DOHH2 (cell line): ENCODE measurements at regions not wholly inside any gene's neighbourhood (a gene's known extent, or its start where the extent isn't known, plus 50 kb on each side); places are given as distances from the start of the nearest gene placed in this dataset.

ENCODE experiments used
- H3F3A ChIP-seq: fragments of 200-600 bp; sonication (generic), shearing (Covaris generic); 2 replicates; pipeline ENCODE4 v1.6.0; 2016; ENCODE audit warnings: antibody characterized with exemption, mild to moderate bottlenecking; ENCODE audit not compliant: control insufficient read depth, insufficient read depth
- H3K27ac ChIP-seq: fragments of 200-600 bp; sonication (generic); 2 replicates; pipeline ENCODE4 v1.5.1; 2014; ENCODE audit warnings: low read depth, mild to moderate bottlenecking, low read length, moderate library complexity
- H3K27me3 ChIP-seq: fragments of 200-600 bp; sonication (generic); 2 replicates; pipeline ENCODE4 v1.6.1; 2014; ENCODE audit warnings: mild to moderate bottlenecking, low read length, mixed read lengths; ENCODE audit not compliant: control insufficient read depth
- H3K36me3 ChIP-seq: fragments of 200-600 bp; sonication (generic); 2 replicates; pipeline ENCODE4 v1.6.1; 2014; ENCODE audit warnings: mild to moderate bottlenecking, low read length, moderate library complexity, mixed read lengths; ENCODE audit not compliant: control insufficient read depth
- H3K4me1 ChIP-seq: fragments of 200-600 bp; sonication (generic); 2 replicates; pipeline ENCODE4 v1.6.1; 2014; ENCODE audit warnings: mild to moderate bottlenecking, low read length, mixed read lengths; ENCODE audit not compliant: control insufficient read depth
- H3K4me2 ChIP-seq: fragments of 200-600 bp; sonication (generic); 2 replicates; pipeline ENCODE4 v1.6.0; 2014; ENCODE audit warnings: mild to moderate bottlenecking, low read length, moderate library complexity
- H3K4me3 ChIP-seq: fragments of 200-600 bp; sonication (generic); 2 replicates; pipeline ENCODE4 v1.5.1; 2014; ENCODE audit warnings: mild to moderate bottlenecking, low read length, mixed read lengths
- H3K79me2 ChIP-seq: fragments of 200-600 bp; sonication (generic); 2 replicates; pipeline ENCODE4 v1.6.1; 2014; ENCODE audit warnings: mild to moderate bottlenecking, low read length, mixed read lengths; ENCODE audit not compliant: control insufficient read depth
- H3K9me2 ChIP-seq: fragments of 200-600 bp; sonication (generic); replicated peaks from 2 replicates; pipeline ENCODE4 v1.6.1; 2014; ENCODE audit warnings: mild to moderate bottlenecking, low read length, mixed read lengths; ENCODE audit not compliant: control insufficient read depth
- H3K9me3 ChIP-seq: fragments of 200-600 bp; sonication (generic); 2 replicates; pipeline ENCODE4 v1.6.1; 2014; ENCODE audit warnings: antibody characterized with exemption, low read length, mixed read lengths; ENCODE audit not compliant: control insufficient read depth, insufficient read depth
- H4K20me1 ChIP-seq: fragments of 200-600 bp; sonication (generic); 2 replicates; pipeline ENCODE4 v1.6.0; 2014; ENCODE audit warnings: low read depth, mild to moderate bottlenecking, antibody characterized with exemption, low read length, moderate library complexity; ENCODE audit not compliant: control insufficient read depth, insufficient read depth
- CTCF ChIP-seq: fragments of 200-600 bp; sonication (generic); IDR thresholded peaks from one replicate; pipeline ENCODE4 v1.5.1; 2014; ENCODE audit warnings: antibody characterized with exemption, mild to moderate bottlenecking, low read depth, low read length; ENCODE audit not compliant: poor library complexity, severe bottlenecking
- EZH2phosphoT487 ChIP-seq: fragments of 200-600 bp; sonication (generic); IDR thresholded peaks from 2 replicates; pipeline ENCODE4 v1.6.1; 2017; ENCODE audit warnings: borderline replicate concordance, mild to moderate bottlenecking, antibody characterized with exemption, low read length, moderate library complexity, mixed read lengths

DNA sequence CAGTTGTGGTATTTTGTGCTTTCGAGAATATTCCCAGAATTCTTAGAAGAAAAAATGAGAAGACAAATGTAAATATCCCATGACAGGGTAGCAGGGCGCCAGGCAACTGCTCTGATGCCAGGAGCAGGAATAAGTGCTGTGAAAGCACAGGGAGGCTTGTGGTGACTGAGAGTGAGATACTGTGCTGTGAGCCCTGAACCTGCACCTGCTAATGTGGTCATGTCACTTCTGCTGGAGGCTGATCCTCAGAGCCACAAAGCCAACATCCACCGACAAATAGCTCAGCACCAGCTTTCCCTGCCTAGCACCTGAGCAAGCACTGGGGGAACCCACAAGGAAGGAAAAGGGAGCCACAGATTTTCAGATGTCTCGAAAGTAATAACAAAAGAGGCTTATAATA lies 368.6 kb upstream of the CDH4 start:
- TF ChIP-seq CTCF = no peak
- no peak for TF ChIP-seq EZH2phosphoT487
- Histone ChIP-seq H3K4me3 (no peak overlapping the region), H3F3A (no peaks in the 10 kb centered on the region), H4K20me1 (no peaks in the 10 kb centered on the region), H3K9me3 (no peaks in the 10 kb centered on the region), H3K4me2 (no peak overlapping the region), H3K36me3 (no peaks in the 10 kb centered on the region), H3K79me2 (no peaks in the 10 kb centered on the region), H3K27me3 (no peaks in the 10 kb centered on the region), H3K9me2 (no peaks in the 10 kb centered on the region), H3K4me1 (no peaks in the 10 kb centered on the region), H3K27ac (no peak overlapping the region)

DNA sequence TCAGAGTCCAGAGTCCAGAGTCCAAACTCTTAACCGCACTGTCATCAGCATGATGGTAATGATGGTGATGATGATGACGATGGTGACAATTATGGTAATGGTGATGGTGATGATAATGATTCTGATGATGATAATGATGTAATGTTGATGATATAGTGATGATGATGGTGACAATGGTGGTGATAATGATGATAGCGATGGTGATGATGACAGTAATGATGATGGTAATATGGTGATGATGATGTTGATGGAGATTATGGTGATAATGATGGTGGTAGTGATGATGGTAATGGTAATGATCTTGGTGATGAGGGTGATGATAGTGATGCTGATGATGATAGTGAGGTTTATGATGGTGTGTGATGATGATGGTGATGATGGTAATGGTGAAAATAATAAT lies 367.8 kb upstream of the CDH4 start:
- H3K27ac ChIP-seq = no peak overlapping the region
- no peak overlapping the region for H3K4me3 ChIP-seq
- H4K20me1 ChIP-seq = no peaks in the 10 kb centered on the region
- H3K4me1 ChIP-seq = no peaks in the 10 kb centered on the region
- H3K9me3 ChIP-seq = no peaks in the 10 kb centered on the region
- no peaks in the 10 kb centered on the region for H3K79me2 ChIP-seq
- no peaks in the 10 kb centered on the region for H3K27me3 ChIP-seq
- no peaks in the 10 kb centered on the region for H3K9me2 ChIP-seq
- no peak overlapping the region for H3K4me2 ChIP-seq
- TF ChIP-seq EZH2phosphoT487 (no peak), CTCF (no peak)
- no peaks in the 10 kb centered on the region for H3F3A ChIP-seq
- no peaks in the 10 kb centered on the region for H3K36me3 ChIP-seq

DNA sequence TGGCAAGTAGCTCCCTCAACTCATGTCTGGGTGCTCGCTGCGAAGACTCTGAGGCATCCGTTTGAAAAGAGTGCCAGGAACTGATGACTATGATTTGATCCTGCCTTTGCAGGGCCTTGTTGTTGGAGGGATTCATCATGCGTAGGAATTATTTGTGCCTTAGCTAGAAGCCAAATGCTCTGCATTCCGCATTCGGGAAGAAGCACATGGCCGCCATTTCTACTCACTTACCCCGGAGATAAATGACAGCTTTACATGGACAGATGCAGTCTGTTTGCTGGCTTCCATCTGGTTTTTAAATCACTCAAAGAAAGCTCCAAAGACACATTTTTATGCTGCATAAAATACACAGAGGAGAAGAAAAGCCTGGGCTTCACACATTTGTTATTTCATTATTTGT lies 363.3 kb upstream of the CDH4 start:
- no peaks in the 10 kb centered on the region for H3K9me2 ChIP-seq
- no peaks in the 10 kb centered on the region for H3K79me2 ChIP-seq
- H3K27ac ChIP-seq = no peak overlapping the region
- H3K4me3 ChIP-seq = no peak overlapping the region
- no peak overlapping the region for H3K4me2 ChIP-seq
- H3K9me3 ChIP-seq = no peaks in the 10 kb centered on the region
- no peaks in the 10 kb centered on the region for H3F3A ChIP-seq
- no peaks in the 10 kb centered on the region for H3K4me1 ChIP-seq
- no peaks in the 10 kb centered on the region for H3K27me3 ChIP-seq
- no peaks in the 10 kb centered on the region for H4K20me1 ChIP-seq
- TF ChIP-seq EZH2phosphoT487 (no peak), CTCF (no peak)
- no peaks in the 10 kb centered on the region for H3K36me3 ChIP-seq
